Smooth muscle cell (in vitro differentiated cells): ENCODE measurements at regions not wholly inside any gene's neighbourhood (a gene's known extent, or its start where the extent isn't known, plus 50 kb on each side); places are given as distances from the start of the nearest gene placed in this dataset.
A peak's percentile ranks its signal among the peaks of the same experiment; 100 is the strongest.

Experiments used
- DNase-seq: peaks from one replicate; lab custom pipeline; 2025; ENCODE audit not compliant: unreplicated experiment; lab: John Stamatoyannopoulos, UW
- H2AFZ ChIP-seq: fragments of 200-600 bp; sonication (generic); 2 replicates; pipeline ENCODE4 v1.6.0; 2016; ENCODE audit warnings: antibody characterized with exemption, low read depth, mild to moderate bottlenecking
- H3F3A ChIP-seq: fragments of 200-600 bp; sonication (generic); 2 replicates; pipeline ENCODE4 v1.6.0; 2017; ENCODE audit warnings: antibody characterized with exemption, low read depth
- H3K27ac ChIP-seq: fragments of 200-600 bp; sonication (generic); 2 replicates; pipeline ENCODE4 v1.5.1; 2016; ENCODE audit warnings: low read depth, mild to moderate bottlenecking
- H3K27me3 ChIP-seq: fragments of 200-600 bp; sonication (generic); 2 replicates; pipeline ENCODE4 v1.6.1; 2016; ENCODE audit warnings: low read depth, mild to moderate bottlenecking
- H3K36me3 ChIP-seq: fragments of 200-600 bp; sonication (generic); 2 replicates; pipeline ENCODE4 v1.5.1; 2016; ENCODE audit warnings: low read depth
- H3K4me1 ChIP-seq: fragments of 200-600 bp; sonication (generic); 2 replicates; pipeline ENCODE4 v1.5.1; 2016; ENCODE audit warnings: low read depth
- H3K4me2 ChIP-seq: fragments of 200-600 bp; sonication (generic); 2 replicates; pipeline ENCODE4 v1.6.0; 2016; ENCODE audit warnings: mild to moderate bottlenecking
- H3K4me3 ChIP-seq: fragments of 200-600 bp; sonication (generic); 2 replicates; pipeline ENCODE4 v1.5.1; 2016; ENCODE audit warnings: mild to moderate bottlenecking
- H3K79me2 ChIP-seq: fragments of 200-600 bp; sonication (generic); 2 replicates; pipeline ENCODE4 v1.6.0; 2016; ENCODE audit warnings: low read depth, mild to moderate bottlenecking
- H3K9ac ChIP-seq: fragments of 200-600 bp; sonication (generic); 2 replicates; pipeline ENCODE4 v1.6.0; 2016; ENCODE audit warnings: low read depth
- H3K9me3 ChIP-seq: fragments of 200-600 bp; sonication (generic); replicated peaks from 2 replicates; pipeline ENCODE4 v1.5.1; 2016; ENCODE audit warnings: low read depth
- H4K20me1 ChIP-seq: fragments of 200-600 bp; sonication (generic); 2 replicates; pipeline ENCODE4 v1.6.0; 2016; ENCODE audit warnings: low read depth
- WGBS: methylation state at CpG from one replicate; pipeline ENCODE4 v1.1.7; 2016; ENCODE audit warnings: low lambda C conversion rate; 5-methylcytosine and 5-hydroxymethylcytosine counted together
- TF ChIP-seq, protein P1 (sequence below): fragments of 200-600 bp; sonication (generic); IDR thresholded peaks from 2 replicates; pipeline ENCODE4 v1.5.1; 2017; ENCODE audit warnings: borderline replicate concordance, mild to moderate bottlenecking, antibody characterized with exemption; ENCODE audit not compliant: insufficient read depth, poor library complexity, severe bottlenecking

DNA sequence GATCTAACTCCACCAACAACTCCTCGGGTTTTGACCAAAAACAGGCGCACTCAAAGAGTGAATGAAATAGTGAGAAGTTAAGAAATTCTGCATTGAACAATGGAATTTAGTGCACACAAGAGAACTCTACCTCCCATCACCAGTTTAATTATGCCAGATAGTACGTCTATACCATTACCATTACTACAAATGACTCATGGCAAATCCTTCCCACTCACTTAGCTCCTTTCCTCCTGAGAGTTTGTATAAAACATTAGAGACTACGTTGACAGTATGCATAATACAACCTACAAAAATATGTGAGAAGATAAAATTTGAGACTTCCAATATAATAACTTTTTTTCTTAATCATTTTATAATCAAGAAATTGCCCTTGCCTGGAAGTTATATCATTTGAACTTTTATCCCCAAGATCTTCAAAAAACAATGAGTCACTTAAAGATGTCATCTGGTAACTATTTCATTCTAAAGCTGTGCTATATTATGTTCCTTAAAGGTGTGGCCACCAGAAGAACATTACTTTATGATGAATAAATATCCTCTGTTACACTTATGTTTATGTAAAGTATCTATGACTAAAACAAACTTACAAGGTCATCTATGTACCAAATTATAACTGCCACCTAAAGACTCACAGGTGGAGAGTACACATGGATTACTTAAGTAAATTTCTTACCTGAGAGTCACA lies 297.9 kb upstream of the PTGER4 start:
- H3K4me1 ChIP-seq = peaks cover 4% of the 10 kb centered on the region
- TF ChIP-seq, protein P1, sequence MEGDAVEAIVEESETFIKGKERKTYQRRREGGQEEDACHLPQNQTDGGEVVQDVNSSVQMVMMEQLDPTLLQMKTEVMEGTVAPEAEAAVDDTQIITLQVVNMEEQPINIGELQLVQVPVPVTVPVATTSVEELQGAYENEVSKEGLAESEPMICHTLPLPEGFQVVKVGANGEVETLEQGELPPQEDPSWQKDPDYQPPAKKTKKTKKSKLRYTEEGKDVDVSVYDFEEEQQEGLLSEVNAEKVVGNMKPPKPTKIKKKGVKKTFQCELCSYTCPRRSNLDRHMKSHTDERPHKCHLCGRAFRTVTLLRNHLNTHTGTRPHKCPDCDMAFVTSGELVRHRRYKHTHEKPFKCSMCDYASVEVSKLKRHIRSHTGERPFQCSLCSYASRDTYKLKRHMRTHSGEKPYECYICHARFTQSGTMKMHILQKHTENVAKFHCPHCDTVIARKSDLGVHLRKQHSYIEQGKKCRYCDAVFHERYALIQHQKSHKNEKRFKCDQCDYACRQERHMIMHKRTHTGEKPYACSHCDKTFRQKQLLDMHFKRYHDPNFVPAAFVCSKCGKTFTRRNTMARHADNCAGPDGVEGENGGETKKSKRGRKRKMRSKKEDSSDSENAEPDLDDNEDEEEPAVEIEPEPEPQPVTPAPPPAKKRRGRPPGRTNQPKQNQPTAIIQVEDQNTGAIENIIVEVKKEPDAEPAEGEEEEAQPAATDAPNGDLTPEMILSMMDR = no peak
- H4K20me1 ChIP-seq = no peaks in the 10 kb centered on the region
- H3K9me3 ChIP-seq = no peaks in the 10 kb centered on the region
- no peak for DNase-seq
- no peaks in the 10 kb centered on the region for H3K27me3 ChIP-seq
- no peaks in the 10 kb centered on the region for H3K79me2 ChIP-seq
- H3K4me3 ChIP-seq = no peak overlapping the region
- H3K9ac ChIP-seq = no peak overlapping the region
- H2AFZ ChIP-seq = no peak overlapping the region
- peak overlapping the region; percentile 70 for H3K27ac ChIP-seq
- 76% methylated on average over 4 of the region's 4 CpGs for WGBS
- H3K36me3 ChIP-seq = no peaks in the 10 kb centered on the region
- H3F3A ChIP-seq = no peaks in the 10 kb centered on the region
- H3K4me2 ChIP-seq = no peak overlapping the region

DNA sequence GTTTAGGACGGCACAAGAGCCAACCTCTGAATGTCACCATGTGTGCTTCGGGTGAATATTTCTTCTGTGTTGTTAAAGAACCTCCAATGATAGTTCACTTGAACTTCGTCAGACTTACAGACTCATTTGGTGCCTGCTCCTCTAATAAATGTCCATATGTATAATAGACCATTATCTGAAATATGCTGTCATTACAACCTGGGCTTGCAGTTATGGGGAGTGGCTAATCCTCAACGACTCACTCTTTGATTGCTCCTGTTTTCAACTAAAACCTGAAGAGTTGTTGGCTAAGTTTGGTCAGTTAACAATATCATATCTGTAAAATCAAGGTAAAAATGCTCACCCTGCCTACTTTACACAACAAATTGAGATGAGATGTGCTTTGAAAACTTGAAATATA lies 298.7 kb upstream of the PTGER4 start:
- no peak overlapping the region for H3K4me3 ChIP-seq
- H3K27ac ChIP-seq = no peak overlapping the region
- TF ChIP-seq, protein P1 = no peak
- no peaks in the 10 kb centered on the region for H3K36me3 ChIP-seq
- peaks cover 4% of the 10 kb centered on the region for H3K4me1 ChIP-seq
- no peaks in the 10 kb centered on the region for H3K9me3 ChIP-seq
- no peaks in the 10 kb centered on the region for H3K79me2 ChIP-seq
- no peak for DNase-seq
- H4K20me1 ChIP-seq = no peaks in the 10 kb centered on the region
- H3K4me2 ChIP-seq = no peak overlapping the region
- no peaks in the 10 kb centered on the region for H3F3A ChIP-seq
- H2AFZ ChIP-seq = no peak overlapping the region
- no peaks in the 10 kb centered on the region for H3K27me3 ChIP-seq
- H3K9ac ChIP-seq = no peak overlapping the region
- WGBS = 89% methylated on average over 4 of the region's 4 CpGs

DNA sequence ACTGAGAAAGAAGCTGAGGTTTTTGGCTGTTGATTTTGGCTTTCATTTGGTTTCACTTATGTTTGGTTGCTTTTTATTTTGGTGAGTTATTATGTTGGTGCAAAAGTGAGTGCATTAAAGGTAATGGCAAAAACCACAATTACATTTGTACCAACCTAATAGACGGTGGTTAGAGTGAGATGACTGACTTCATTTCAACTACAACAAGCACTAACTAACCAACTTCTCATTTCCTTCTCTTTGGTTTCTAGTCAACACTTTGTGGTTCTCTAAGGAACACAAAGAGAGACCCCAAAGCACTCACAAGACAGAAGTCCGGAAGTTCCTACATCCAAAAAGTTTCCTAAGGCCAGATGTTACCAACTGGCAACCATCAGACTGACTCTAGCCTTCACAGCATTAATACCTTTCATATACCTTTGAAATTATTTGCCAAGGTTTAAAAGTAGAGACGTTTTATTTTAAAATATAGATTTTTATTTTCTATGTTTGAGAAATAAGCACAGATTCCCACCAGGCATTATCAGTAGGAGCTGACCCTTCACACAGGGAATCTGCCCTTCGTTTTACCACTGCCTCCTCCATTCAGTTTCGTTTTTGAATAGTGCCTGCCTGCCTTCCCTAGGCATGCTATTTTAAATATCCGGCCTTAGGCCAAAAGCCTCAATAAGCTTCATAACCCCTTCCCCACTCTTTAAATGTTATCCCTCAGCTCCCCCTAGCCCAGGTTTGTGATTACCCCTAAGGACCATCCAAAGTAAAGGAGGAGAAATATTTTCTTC lies 301.1 kb upstream of the PTGER4 start:
- 83% methylated on average over 6 of the region's 6 CpGs for WGBS
- TF ChIP-seq, protein P1 = no peak
- no peak overlapping the region for H3K9ac ChIP-seq
- no peaks in the 10 kb centered on the region for H3K9me3 ChIP-seq
- H4K20me1 ChIP-seq = no peaks in the 10 kb centered on the region
- no peaks in the 10 kb centered on the region for H3F3A ChIP-seq
- H3K4me2 ChIP-seq = no peak overlapping the region
- no peaks in the 10 kb centered on the region for H3K27me3 ChIP-seq
- H3K27ac ChIP-seq = no peak overlapping the region
- H3K4me1 ChIP-seq = no peaks in the 10 kb centered on the region
- no peak overlapping the region for H2AFZ ChIP-seq
- no peak overlapping the region for H3K4me3 ChIP-seq
- H3K36me3 ChIP-seq = no peaks in the 10 kb centered on the region
- no peak for DNase-seq
- no peaks in the 10 kb centered on the region for H3K79me2 ChIP-seq
